T-helper 2 cell treated with Interferon-gamma antibody and Interleukin-4, amounts not matched to agents 5 μg/mL and 100 μg/mL, for 36 hours (primary cell): ENCODE measurements at regions not wholly inside any gene's neighbourhood (a gene's known extent, or its start where the extent isn't known, plus 50 kb on each side); places are given as distances from the start of the nearest gene placed in this dataset.

Experiments used
- DNase-seq: peaks from one replicate; pipeline ENCODE4 v3.0.0; 2021; ENCODE audit warnings: low spot score
- H3K27ac Mint-ChIP-seq: one replicate; pipeline ENCODE4 v1.8.0; 2021; ENCODE audit warnings: mild to moderate bottlenecking, mixed read lengths
- H3K27me3 Mint-ChIP-seq: one replicate; pipeline ENCODE4 v1.8.0; 2021; ENCODE audit warnings: low read depth, mixed read lengths
- H3K36me3 Mint-ChIP-seq: one replicate; pipeline ENCODE4 v1.8.0; 2021; ENCODE audit warnings: low read depth, mixed read lengths
- H3K4me1 Mint-ChIP-seq: one replicate; pipeline ENCODE4 v1.8.0; 2021; ENCODE audit warnings: low read depth, mixed read lengths
- H3K4me3 Mint-ChIP-seq: one replicate; pipeline ENCODE4 v1.8.0; 2022; ENCODE audit warnings: mild to moderate bottlenecking, moderate library complexity, mixed read lengths
- H3K9me3 Mint-ChIP-seq: one replicate; pipeline ENCODE4 v1.8.0; 2021; ENCODE audit warnings: mixed read lengths

GRCh38 chr2:58959996-58960395 lies 718.9 kb upstream of the FANCL start:
- no peaks in the 10 kb centered on the region for H3K9me3 Mint-ChIP-seq
- H3K27ac Mint-ChIP-seq = no peak overlapping the region
- no peaks in the 10 kb centered on the region for H3K4me1 Mint-ChIP-seq
- DNase-seq = no peak
- H3K4me3 Mint-ChIP-seq = no peak overlapping the region
- H3K36me3 Mint-ChIP-seq = no peaks in the 10 kb centered on the region
- no peaks in the 10 kb centered on the region for H3K27me3 Mint-ChIP-seq

GRCh38 chr2:58957188-58957840 lies 716.2 kb upstream of the FANCL start:
- Mint-ChIP-seq H3K27me3 (no peaks in the 10 kb centered on the region), H3K27ac (no peak overlapping the region), H3K4me3 (no peak overlapping the region), H3K4me1 (no peaks in the 10 kb centered on the region), H3K36me3 (no peaks in the 10 kb centered on the region), H3K9me3 (no peaks in the 10 kb centered on the region)
- no peak for DNase-seq

- Mint-ChIP-seq H3K27me3 (no peaks in the 10 kb centered on the region), H3K9me3 (no peaks in the 10 kb centered on the region), H3K27ac (no peak overlapping the region), H3K36me3 (no peaks in the 10 kb centered on the region), H3K4me1 (no peaks in the 10 kb centered on the region), H3K4me3 (no peak overlapping the region)
- no peak for DNase-seq
Observed at GRCh38 chr2:58954880-58955385, 713.8 kb upstream of the FANCL start.

- no peak for DNase-seq
- H3K27ac Mint-ChIP-seq = no peak overlapping the region
- H3K4me3 Mint-ChIP-seq = no peak overlapping the region
- no peaks in the 10 kb centered on the region for H3K36me3 Mint-ChIP-seq
- no peaks in the 10 kb centered on the region for H3K4me1 Mint-ChIP-seq
- no peaks in the 10 kb centered on the region for H3K9me3 Mint-ChIP-seq
- H3K27me3 Mint-ChIP-seq = no peaks in the 10 kb centered on the region
Observed at GRCh38 chr2:58951722-58952121, 710.6 kb upstream of the FANCL start.

GRCh38 chr2:58950795-58951462 lies 709.8 kb upstream of the FANCL start:
- H3K27ac Mint-ChIP-seq = no peak overlapping the region
- no peaks in the 10 kb centered on the region for H3K36me3 Mint-ChIP-seq
- H3K9me3 Mint-ChIP-seq = no peaks in the 10 kb centered on the region
- H3K4me1 Mint-ChIP-seq = no peaks in the 10 kb centered on the region
- H3K4me3 Mint-ChIP-seq = no peak overlapping the region
- H3K27me3 Mint-ChIP-seq = no peaks in the 10 kb centered on the region
- DNase-seq = no peak

- Mint-ChIP-seq H3K4me1 (no peaks in the 10 kb centered on the region), H3K4me3 (no peak overlapping the region), H3K36me3 (no peaks in the 10 kb centered on the region), H3K9me3 (no peaks in the 10 kb centered on the region), H3K27me3 (no peaks in the 10 kb centered on the region), H3K27ac (no peak overlapping the region)
- no peak for DNase-seq
Observed at GRCh38 chr2:58939388-58939787, 698.3 kb upstream of the FANCL start.

GRCh38 chr2:58938988-58939387 lies 697.9 kb upstream of the FANCL start:
- H3K36me3 Mint-ChIP-seq = no peaks in the 10 kb centered on the region
- no peak overlapping the region for H3K4me3 Mint-ChIP-seq
- no peaks in the 10 kb centered on the region for H3K27me3 Mint-ChIP-seq
- H3K4me1 Mint-ChIP-seq = no peaks in the 10 kb centered on the region
- H3K27ac Mint-ChIP-seq = no peak overlapping the region
- DNase-seq = no peak
- no peaks in the 10 kb centered on the region for H3K9me3 Mint-ChIP-seq

GRCh38 chr2:58932801-58933200 lies 691.7 kb upstream of the FANCL start:
- Mint-ChIP-seq H3K4me3 (no peak overlapping the region), H3K27ac (no peak overlapping the region), H3K9me3 (no peaks in the 10 kb centered on the region), H3K4me1 (no peaks in the 10 kb centered on the region), H3K36me3 (no peaks in the 10 kb centered on the region), H3K27me3 (no peaks in the 10 kb centered on the region)
- no peak for DNase-seq

GRCh38 chr2:58930537-58930936 lies 689.4 kb upstream of the FANCL start:
- no peak overlapping the region for H3K27ac Mint-ChIP-seq

GRCh38 chr2:58928973-58929372 lies 687.8 kb upstream of the FANCL start:
- H3K27ac Mint-ChIP-seq = no peak overlapping the region
- H3K9me3 Mint-ChIP-seq = no peaks in the 10 kb centered on the region
- no peaks in the 10 kb centered on the region for H3K4me1 Mint-ChIP-seq
- no peaks in the 10 kb centered on the region for H3K36me3 Mint-ChIP-seq
- H3K27me3 Mint-ChIP-seq = no peaks in the 10 kb centered on the region
- H3K4me3 Mint-ChIP-seq = no peak overlapping the region
- DNase-seq = no peak

More at GRCh38 chr2:58930537-58930936, 689.4 kb upstream of the FANCL start:
- Mint-ChIP-seq H3K4me3 (no peak overlapping the region), H3K9me3 (no peaks in the 10 kb centered on the region), H3K4me1 (no peaks in the 10 kb centered on the region), H3K36me3 (no peaks in the 10 kb centered on the region), H3K27me3 (no peaks in the 10 kb centered on the region)
- no peak for DNase-seq

GRCh38 chr2:58928391-58928790 lies 687.3 kb upstream of the FANCL start:
- H3K27me3 Mint-ChIP-seq = no peaks in the 10 kb centered on the region
- H3K27ac Mint-ChIP-seq = no peak overlapping the region

GRCh38 chr2:58926112-58926511 lies 685.0 kb upstream of the FANCL start:
- no peak overlapping the region for H3K4me3 Mint-ChIP-seq
- H3K4me1 Mint-ChIP-seq = no peaks in the 10 kb centered on the region
- no peak for DNase-seq
- no peaks in the 10 kb centered on the region for H3K9me3 Mint-ChIP-seq
- no peaks in the 10 kb centered on the region for H3K36me3 Mint-ChIP-seq
- no peaks in the 10 kb centered on the region for H3K27me3 Mint-ChIP-seq
- H3K27ac Mint-ChIP-seq = no peak overlapping the region

More at GRCh38 chr2:58928391-58928790, 687.3 kb upstream of the FANCL start:
- H3K4me3 Mint-ChIP-seq = no peak overlapping the region
- H3K4me1 Mint-ChIP-seq = no peaks in the 10 kb centered on the region
- no peaks in the 10 kb centered on the region for H3K9me3 Mint-ChIP-seq
- no peak for DNase-seq
- H3K36me3 Mint-ChIP-seq = no peaks in the 10 kb centered on the region

- Mint-ChIP-seq H3K9me3 (no peaks in the 10 kb centered on the region), H3K36me3 (no peaks in the 10 kb centered on the region), H3K27me3 (no peaks in the 10 kb centered on the region), H3K4me1 (no peaks in the 10 kb centered on the region), H3K27ac (no peak overlapping the region), H3K4me3 (no peak overlapping the region)
- no peak for DNase-seq
Observed at GRCh38 chr2:58925676-58926081, 684.6 kb upstream of the FANCL start.

GRCh38 chr2:58923869-58924268 lies 682.7 kb upstream of the FANCL start:
- DNase-seq = no peak
- no peak overlapping the region for H3K27ac Mint-ChIP-seq
- no peak overlapping the region for H3K4me3 Mint-ChIP-seq
- H3K36me3 Mint-ChIP-seq = no peaks in the 10 kb centered on the region
- H3K9me3 Mint-ChIP-seq = no peaks in the 10 kb centered on the region
- no peaks in the 10 kb centered on the region for H3K4me1 Mint-ChIP-seq
- no peaks in the 10 kb centered on the region for H3K27me3 Mint-ChIP-seq

GRCh38 chr2:58922245-58922644 lies 681.1 kb upstream of the FANCL start:
- no peaks in the 10 kb centered on the region for H3K9me3 Mint-ChIP-seq
- H3K4me3 Mint-ChIP-seq = no peak overlapping the region

More at GRCh38 chr2:58922245-58922644, 681.1 kb upstream of the FANCL start:
- Mint-ChIP-seq H3K27ac (no peak overlapping the region), H3K27me3 (no peaks in the 10 kb centered on the region), H3K4me1 (no peaks in the 10 kb centered on the region), H3K36me3 (no peaks in the 10 kb centered on the region)
- DNase-seq = no peak
